WTC11 (cell line): ENCODE measurements at regions not wholly inside any gene's neighbourhood (a gene's known extent, or its start where the extent isn't known, plus 50 kb on each side); places are given as distances from the start of the nearest gene placed in this dataset.

Source experiments
- ATAC-seq: fragments of 200-7000 bp; cut with Tn5 transposase; 2 replicates; pipeline ENCODE4 v1.10.0; 2021; ENCODE audit warnings: mild to moderate bottlenecking, moderate library complexity
- CTCF ChIA-PET: fragments of 300-600 bp; sonication (Branson Sonifier 250); formaldehyde crosslinking; loops from one replicate; lab custom pipeline; 2021; ENCODE audit warnings: antibody characterized with exemption; lab: Charles Lee
- POLR2A ChIA-PET: fragments of 350-600 bp; sonication (Branson Sonifier 250); formaldehyde crosslinking; loops from one replicate; lab custom pipeline; 2021; ENCODE audit warnings: antibody characterized with exemption; lab: Charles Lee
- DNase-seq: peaks from one replicate; pipeline ENCODE4 v3.0.0; 2021; ENCODE audit warnings: low spot score
- H3K27ac Mint-ChIP-seq: 2 replicates; pipeline ENCODE4 v1.8.0; 2021; ENCODE audit warnings: mixed read lengths
- H3K27me3 Mint-ChIP-seq: 2 replicates; pipeline ENCODE4 v1.8.0; 2021; ENCODE audit warnings: low read depth, mild to moderate bottlenecking, moderate library complexity, mixed read lengths
- H3K36me3 Mint-ChIP-seq: 2 replicates; pipeline ENCODE4 v1.8.0; 2021; ENCODE audit warnings: mixed read lengths
- H3K4me1 Mint-ChIP-seq: 2 replicates; pipeline ENCODE4 v1.8.0; 2022; ENCODE audit warnings: mixed read lengths
- H3K4me3 Mint-ChIP-seq: 2 replicates; pipeline ENCODE4 v1.8.0; 2021; ENCODE audit warnings: mild to moderate bottlenecking, moderate library complexity, mixed read lengths
- H3K9me3 Mint-ChIP-seq: 2 replicates; pipeline ENCODE4 v1.8.0; 2021; ENCODE audit warnings: mixed read lengths
- ATF6 ChIP-seq: sonication (generic); formaldehyde crosslinking; IDR thresholded peaks from 2 replicates; pipeline ENCODE4 v1.8.1; 2023; ENCODE audit warnings: mild to moderate bottlenecking, missing genetic modification reagents
- CBFB ChIP-seq: sonication (generic); formaldehyde crosslinking; IDR thresholded peaks from 2 replicates; pipeline ENCODE4 v1.8.1; 2022; ENCODE audit warnings: mild to moderate bottlenecking, low read depth, missing genetic modification reagents
- CDX4 ChIP-seq: fragments of 250-450 bp; sonication (Bioruptor Pico); IDR thresholded peaks from 2 replicates; pipeline ENCODE4 v1.9.0; 2021; ENCODE audit warnings: moderate library complexity, mild to moderate bottlenecking, inconsistent platforms, borderline replicate concordance
- FOXP4 ChIP-seq: sonication (generic); formaldehyde crosslinking; IDR thresholded peaks from 2 replicates; pipeline ENCODE4 v1.8.0; 2022; ENCODE audit warnings: mild to moderate bottlenecking, missing genetic modification reagents
- GABPB1 ChIP-seq: sonication (generic); formaldehyde crosslinking; IDR thresholded peaks from 2 replicates; pipeline ENCODE4 v1.8.1; 2023; ENCODE audit warnings: mild to moderate bottlenecking, missing genetic modification reagents
- GRHL2 ChIP-seq: fragments of 250-450 bp; sonication (Bioruptor Pico); IDR thresholded peaks from 2 replicates; pipeline ENCODE4 v1.8.0; 2022; ENCODE audit warnings: mild to moderate bottlenecking, moderate library complexity; ENCODE audit not compliant: insufficient replicate concordance, severe bottlenecking
- HMGA2 ChIP-seq: fragments of 250-450 bp; sonication (Bioruptor Pico); IDR thresholded peaks from 2 replicates; pipeline ENCODE4 v1.4.0; 2021; ENCODE audit warnings: mild to moderate bottlenecking, moderate library complexity
- IRF2 ChIP-seq: sonication (generic); formaldehyde crosslinking; IDR thresholded peaks from 2 replicates; pipeline ENCODE4 v1.8.0; 2022; ENCODE audit warnings: low read depth, missing genetic modification reagents, borderline replicate concordance
- MLX ChIP-seq: sonication (generic); formaldehyde crosslinking; IDR thresholded peaks from 2 replicates; pipeline ENCODE4 v1.8.1; 2023; ENCODE audit warnings: mild to moderate bottlenecking, missing genetic modification reagents, moderate library complexity
- MXD4 ChIP-seq: fragments of 250-450 bp; sonication (Bioruptor Pico); IDR thresholded peaks from 2 replicates; pipeline ENCODE4 v1.8.0; 2021; ENCODE audit warnings: mild to moderate bottlenecking, moderate library complexity, borderline replicate concordance
- NFATC4 ChIP-seq: fragments of 250-450 bp; sonication (Bioruptor Pico); IDR thresholded peaks from 2 replicates; pipeline ENCODE4 v1.9.0; 2021; ENCODE audit warnings: mild to moderate bottlenecking
- NR3C1 ChIP-seq: sonication (generic); formaldehyde crosslinking; conservative IDR thresholded peaks from 2 replicates; pipeline ENCODE4 v1.8.1; 2023; ENCODE audit warnings: low read depth, mild to moderate bottlenecking, missing genetic modification reagents
- PRRX2 ChIP-seq: fragments of 250-450 bp; sonication (Bioruptor Pico); IDR thresholded peaks from 2 replicates; pipeline ENCODE4 v1.8.0; 2021; ENCODE audit warnings: mild to moderate bottlenecking
- USF2 ChIP-seq: sonication (generic); formaldehyde crosslinking; IDR thresholded peaks from 2 replicates; pipeline ENCODE4 v1.8.1; 2023; ENCODE audit warnings: mild to moderate bottlenecking, missing genetic modification reagents, moderate library complexity
- ZNF121 ChIP-seq: sonication (generic); formaldehyde crosslinking; IDR thresholded peaks from 2 replicates; pipeline ENCODE4 v1.8.0; 2023; ENCODE audit warnings: missing genetic modification reagents
- ZNF219 ChIP-seq: sonication (generic); formaldehyde crosslinking; IDR thresholded peaks from 2 replicates; pipeline ENCODE4 v1.8.0; 2023; ENCODE audit warnings: missing genetic modification reagents, mild to moderate bottlenecking, borderline replicate concordance
- ZNF232 ChIP-seq: sonication (generic); formaldehyde crosslinking; IDR thresholded peaks from 2 replicates; pipeline ENCODE4 v1.8.0; 2022; ENCODE audit warnings: mild to moderate bottlenecking, missing genetic modification reagents
- ZNF396 ChIP-seq: fragments of 250-450 bp; sonication (Bioruptor Pico); IDR thresholded peaks from 2 replicates; pipeline ENCODE4 v1.8.0; 2021; ENCODE audit warnings: mild to moderate bottlenecking, moderate library complexity, borderline replicate concordance
- TF ChIP-seq, protein P1 (sequence below): fragments of 200-600 bp; IDR thresholded peaks from 2 replicates; pipeline ENCODE4 v1.8.0; 2022; ENCODE audit warnings: antibody characterized with exemption
- TF ChIP-seq, protein P2 (sequence below): fragments of 250-450 bp; sonication (Bioruptor Pico); IDR thresholded peaks from 2 replicates; pipeline ENCODE4 v1.8.0; 2021; ENCODE audit warnings: mild to moderate bottlenecking

- H3K36me3 Mint-ChIP-seq = no peaks in the 10 kb centered on the region
- no peak overlapping the region for H3K27ac Mint-ChIP-seq
- ATAC-seq (no peak), DNase-seq (no peak)
- TF ChIP-seq NFATC4 (CRISPR knock-in tag) (no peak), MXD4 (CRISPR knock-in tag) (no peak), ZNF121 (CRISPR knock-in tag) (no peak), IRF2 (CRISPR knock-in tag) (no peak), ZNF396 (CRISPR knock-in tag) (no peak), USF2 (CRISPR knock-in tag) (no peak)
- H3K27me3 Mint-ChIP-seq = no peaks in the 10 kb centered on the region
- no peak overlapping the region for H3K4me3 Mint-ChIP-seq
- ChIA-PET POLR2A (no interaction called here), CTCF (no interaction called here)
- H3K9me3 Mint-ChIP-seq = no peaks in the 10 kb centered on the region
- H3K4me1 Mint-ChIP-seq = no peaks in the 10 kb centered on the region
Measured at GRCh38 chr4:187333151-187333550, 609.5 kb upstream of the FAT1 start.

- H3K27ac Mint-ChIP-seq = no peak overlapping the region
- H3K9me3 Mint-ChIP-seq = peaks cover 4% of the 10 kb centered on the region
- no peaks in the 10 kb centered on the region for H3K27me3 Mint-ChIP-seq
- ATAC-seq (no peak), DNase-seq (no peak)
- no peaks in the 10 kb centered on the region for H3K4me1 Mint-ChIP-seq
- no peak for TF ChIP-seq NR3C1
- TF ChIP-seq ZNF396 (CRISPR knock-in tag) = no peak
- TF ChIP-seq FOXP4 (CRISPR knock-in tag) = no peak
- no peak for TF ChIP-seq HMGA2 (CRISPR knock-in tag)
- TF ChIP-seq, protein P1, sequence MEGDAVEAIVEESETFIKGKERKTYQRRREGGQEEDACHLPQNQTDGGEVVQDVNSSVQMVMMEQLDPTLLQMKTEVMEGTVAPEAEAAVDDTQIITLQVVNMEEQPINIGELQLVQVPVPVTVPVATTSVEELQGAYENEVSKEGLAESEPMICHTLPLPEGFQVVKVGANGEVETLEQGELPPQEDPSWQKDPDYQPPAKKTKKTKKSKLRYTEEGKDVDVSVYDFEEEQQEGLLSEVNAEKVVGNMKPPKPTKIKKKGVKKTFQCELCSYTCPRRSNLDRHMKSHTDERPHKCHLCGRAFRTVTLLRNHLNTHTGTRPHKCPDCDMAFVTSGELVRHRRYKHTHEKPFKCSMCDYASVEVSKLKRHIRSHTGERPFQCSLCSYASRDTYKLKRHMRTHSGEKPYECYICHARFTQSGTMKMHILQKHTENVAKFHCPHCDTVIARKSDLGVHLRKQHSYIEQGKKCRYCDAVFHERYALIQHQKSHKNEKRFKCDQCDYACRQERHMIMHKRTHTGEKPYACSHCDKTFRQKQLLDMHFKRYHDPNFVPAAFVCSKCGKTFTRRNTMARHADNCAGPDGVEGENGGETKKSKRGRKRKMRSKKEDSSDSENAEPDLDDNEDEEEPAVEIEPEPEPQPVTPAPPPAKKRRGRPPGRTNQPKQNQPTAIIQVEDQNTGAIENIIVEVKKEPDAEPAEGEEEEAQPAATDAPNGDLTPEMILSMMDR = no peak
- TF ChIP-seq ZNF219 (CRISPR knock-in tag) = no peak
- TF ChIP-seq ZNF232 (CRISPR knock-in tag) = no peak
- TF ChIP-seq, protein P2, sequence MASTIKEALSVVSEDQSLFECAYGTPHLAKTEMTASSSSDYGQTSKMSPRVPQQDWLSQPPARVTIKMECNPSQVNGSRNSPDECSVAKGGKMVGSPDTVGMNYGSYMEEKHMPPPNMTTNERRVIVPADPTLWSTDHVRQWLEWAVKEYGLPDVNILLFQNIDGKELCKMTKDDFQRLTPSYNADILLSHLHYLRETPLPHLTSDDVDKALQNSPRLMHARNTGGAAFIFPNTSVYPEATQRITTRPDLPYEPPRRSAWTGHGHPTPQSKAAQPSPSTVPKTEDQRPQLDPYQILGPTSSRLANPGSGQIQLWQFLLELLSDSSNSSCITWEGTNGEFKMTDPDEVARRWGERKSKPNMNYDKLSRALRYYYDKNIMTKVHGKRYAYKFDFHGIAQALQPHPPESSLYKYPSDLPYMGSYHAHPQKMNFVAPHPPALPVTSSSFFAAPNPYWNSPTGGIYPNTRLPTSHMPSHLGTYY (CRISPR knock-in tag) = no peak
- no peak for TF ChIP-seq MLX (CRISPR knock-in tag)
- no peak for TF ChIP-seq CBFB
- TF ChIP-seq CDX4 (CRISPR knock-in tag) = no peak
- no peak for TF ChIP-seq GRHL2
- TF ChIP-seq ATF6 (CRISPR knock-in tag) = no peak
- no peak for TF ChIP-seq PRRX2 (CRISPR knock-in tag)
- no peak for TF ChIP-seq MXD4 (CRISPR knock-in tag)
- no peak for TF ChIP-seq GABPB1 (CRISPR knock-in tag)
- TF ChIP-seq, all 79 proteins: peak for 0
- CTCF ChIA-PET = no interaction called here
- Mint-ChIP-seq H3K36me3 (no peaks in the 10 kb centered on the region), H3K4me3 (no peak overlapping the region)
- POLR2A ChIA-PET = no interaction called here
Measured at GRCh38 chr4:187335339-187335738, 611.7 kb upstream of the FAT1 start.
